ES-I3 (cell line): ENCODE measurements at regions not wholly inside any gene's neighbourhood (a gene's known extent, or its start where the extent isn't known, plus 50 kb on each side); places are given as distances from the start of the nearest gene placed in this dataset.
"Not testable (repeated sequence)": the region's sequence is repeated elsewhere in the genome, so short reads cannot be mapped to it uniquely, and the experiment has no call there.

ENCODE experiments used
- H3K36me3 ChIP-seq: 2 replicates; pipeline ENCODE4 v1.6.1; 2013; ENCODE audit warnings: mild to moderate bottlenecking, low read length, control low read depth, moderate library complexity; ENCODE audit not compliant: insufficient read depth
- H3K4me1 ChIP-seq: 2 replicates; pipeline ENCODE4 v1.6.1; 2013; ENCODE audit warnings: mild to moderate bottlenecking, control low read depth, low read length; ENCODE audit not compliant: insufficient read depth
- H3K9ac ChIP-seq: 2 replicates; pipeline ENCODE4 v1.6.1; 2013; ENCODE audit warnings: low read depth, mild to moderate bottlenecking, low read length, moderate library complexity
- H3K9me3 ChIP-seq: 2 replicates; pipeline ENCODE4 v1.6.1; 2013; ENCODE audit warnings: mild to moderate bottlenecking, low read length, moderate library complexity; ENCODE audit not compliant: control insufficient read depth, insufficient read depth

- H3K36me3 ChIP-seq: no peaks in the 10 kb centered on the region
- H3K9ac ChIP-seq: no peak overlapping the region
- no peaks in the 10 kb centered on the region for H3K4me1 ChIP-seq
- H3K9me3 ChIP-seq: no peaks in the 10 kb centered on the region
Measured at GRCh38 chr2:118752762-118753429, 94.6 kb downstream of the EN1 start.

GRCh38 chr2:118750959-118751565 lies 96.4 kb downstream of the EN1 start:
- H3K36me3 ChIP-seq: no peaks in the 10 kb centered on the region
- no peak overlapping the region for H3K9ac ChIP-seq
- H3K9me3 ChIP-seq: no peaks in the 10 kb centered on the region
- no peaks in the 10 kb centered on the region for H3K4me1 ChIP-seq

- peaks cover 4% of the 10 kb centered on the region for H3K9me3 ChIP-seq
- H3K36me3 ChIP-seq: no peaks in the 10 kb centered on the region
Measured at GRCh38 chr2:118748245-118748885, 99.1 kb downstream of the EN1 start.

GRCh38 chr2:118747637-118748036 lies 99.8 kb downstream of the EN1 start:
- Histone ChIP-seq H3K4me1 (no peaks in the 10 kb centered on the region), H3K9ac (no peak overlapping the region), H3K9me3 (peaks cover 4% of the 10 kb centered on the region), H3K36me3 (no peaks in the 10 kb centered on the region)

More at GRCh38 chr2:118748245-118748885, 99.1 kb downstream of the EN1 start:
- no peaks in the 10 kb centered on the region for H3K4me1 ChIP-seq
- no peak overlapping the region for H3K9ac ChIP-seq

- Histone ChIP-seq H3K9ac (no peak overlapping the region), H3K4me1 (no peaks in the 10 kb centered on the region), H3K9me3 (peaks cover 4% of the 10 kb centered on the region)
Measured at GRCh38 chr2:118747066-118747465, 100.4 kb downstream of the EN1 start.

GRCh38 chr2:118744682-118745181 lies 102.7 kb downstream of the EN1 start:
- not testable (repeated sequence) for H3K36me3 ChIP-seq, H3K9ac ChIP-seq, H3K4me1 ChIP-seq, H3K9me3 ChIP-seq

More at GRCh38 chr2:118747066-118747465, 100.4 kb downstream of the EN1 start:
- H3K36me3 ChIP-seq: no peaks in the 10 kb centered on the region

- H3K9ac ChIP-seq: no peak overlapping the region
- no peaks in the 10 kb centered on the region; the same call in 1 of the 2 replicates for H3K9me3 ChIP-seq
- H3K36me3 ChIP-seq: no peaks in the 10 kb centered on the region
- peaks cover 18% of the 10 kb centered on the region for H3K4me1 ChIP-seq
Measured at GRCh38 chr2:118738524-118739308, 108.7 kb downstream of the EN1 start.

- H3K36me3 ChIP-seq: no peaks in the 10 kb centered on the region
- H3K9me3 ChIP-seq: no peaks in the 10 kb centered on the region; the same call in 1 of the 2 replicates
- H3K4me1 ChIP-seq: peaks cover 18% of the 10 kb centered on the region
- H3K9ac ChIP-seq: no peak overlapping the region
Measured at GRCh38 chr2:118738106-118738505, 109.3 kb downstream of the EN1 start.

- H3K36me3 ChIP-seq: no peaks in the 10 kb centered on the region
- no peak overlapping the region for H3K9ac ChIP-seq
- H3K4me1 ChIP-seq: peaks cover 18% of the 10 kb centered on the region
- H3K9me3 ChIP-seq: no peaks in the 10 kb centered on the region; the same call in 1 of the 2 replicates
Measured at GRCh38 chr2:118737684-118738083, 109.8 kb downstream of the EN1 start.

GRCh38 chr2:118732432-118732831 lies 115.0 kb downstream of the EN1 start:
- Histone ChIP-seq H3K9ac (no peak overlapping the region), H3K4me1 (peaks cover under 1% of the 10 kb centered on the region; the same call in 1 of the 2 replicates), H3K36me3 (no peaks in the 10 kb centered on the region), H3K9me3 (no peaks in the 10 kb centered on the region; the same call in none of the 2 replicates)

- H3K9me3 ChIP-seq: peaks cover 4% of the 10 kb centered on the region
- no peak overlapping the region for H3K9ac ChIP-seq
- H3K36me3 ChIP-seq: no peaks in the 10 kb centered on the region
- H3K4me1 ChIP-seq: no peaks in the 10 kb centered on the region
Measured at GRCh38 chr2:118731413-118731812, 116.0 kb downstream of the EN1 start.

GRCh38 chr2:118730405-118730804 lies 117.0 kb downstream of the EN1 start:
- H3K9me3 ChIP-seq: peaks cover 4% of the 10 kb centered on the region
- H3K9ac ChIP-seq: no peak overlapping the region
- H3K4me1 ChIP-seq: no peaks in the 10 kb centered on the region
- no peaks in the 10 kb centered on the region for H3K36me3 ChIP-seq

GRCh38 chr2:118729760-118730159 lies 117.7 kb downstream of the EN1 start:
- H3K9me3 ChIP-seq: peaks cover 4% of the 10 kb centered on the region

GRCh38 chr2:118728984-118729383 lies 118.5 kb downstream of the EN1 start:
- Histone ChIP-seq H3K9me3 (peaks cover 4% of the 10 kb centered on the region), H3K9ac (no peak overlapping the region), H3K36me3 (no peaks in the 10 kb centered on the region), H3K4me1 (no peaks in the 10 kb centered on the region)

More at GRCh38 chr2:118729760-118730159, 117.7 kb downstream of the EN1 start:
- Histone ChIP-seq H3K9ac (no peak overlapping the region), H3K4me1 (no peaks in the 10 kb centered on the region), H3K36me3 (no peaks in the 10 kb centered on the region)
